Caco-2 (cell line): ENCODE measurements at regions not wholly inside any gene's neighbourhood (a gene's known extent, or its start where the extent isn't known, plus 50 kb on each side); places are given as distances from the start of the nearest gene placed in this dataset.
"Not testable (repeated sequence)": the region's sequence is repeated elsewhere in the genome, so short reads cannot be mapped to it uniquely, and the experiment has no call there.

Source experiments
- BruUV-seq: library from RNA; stranded (reverse); fragments of 400-500 nt; replicated peaks from 2 replicates; lab custom pipeline; 2021; lab: Mats Ljungman, UMichigan
- CTCF ChIA-PET: fragments of 300-600 bp; sonication (Branson Sonifier 250); formaldehyde crosslinking; loops from one replicate; lab custom pipeline; 2022; ENCODE audit warnings: antibody characterized with exemption; lab: Charles Lee
- POLR2A ChIA-PET: fragments of 300-600 bp; sonication (Branson Sonifier 250); formaldehyde crosslinking; loops from one replicate; lab custom pipeline; 2022; ENCODE audit warnings: antibody characterized with exemption; lab: Charles Lee
- DNase-seq, 2 experiments: peaks; one replicate each; pipeline versions ENCODE4 v3.0.0 to v3.0.0-alpha.2; 2020 to 2022
- H3K27me3 ChIP-seq: replicated peaks from 2 replicates; pipeline ENCODE4 v1.6.0; 2011; ENCODE audit warnings: low read length; ENCODE audit not compliant: control insufficient read depth, insufficient read depth
- H3K36me3 ChIP-seq: 2 replicates; pipeline ENCODE4 v1.5.1; 2011; ENCODE audit warnings: low read length; ENCODE audit not compliant: control insufficient read depth, insufficient read depth
- H3K4me1 ChIP-seq: fragments of 250-450 bp; sonication (Bioruptor Pico); 2 replicates; pipeline ENCODE4 v1.5.1; 2020; ENCODE audit warnings: mild to moderate bottlenecking
- H3K4me3 ChIP-seq: 2 replicates; pipeline ENCODE4 v1.5.1; 2011; ENCODE audit warnings: low read depth, mild to moderate bottlenecking, control low read depth, low read length
- H3K9me3 ChIP-seq: fragments of 250-450 bp; sonication (Bioruptor Pico); 2 replicates; pipeline ENCODE4 v1.5.1; 2020; ENCODE audit warnings: mild to moderate bottlenecking, moderate library complexity
- H3K27ac Mint-ChIP-seq: one replicate; pipeline ENCODE4 v1.8.0; 2022; ENCODE audit warnings: mixed read lengths; ENCODE audit not compliant: unreplicated experiment
- H3K27me3 Mint-ChIP-seq: one replicate; pipeline ENCODE4 v1.8.0; 2022; ENCODE audit warnings: mixed read lengths; ENCODE audit not compliant: insufficient read depth, unreplicated experiment
- H3K36me3 Mint-ChIP-seq: one replicate; pipeline ENCODE4 v1.8.0; 2022; ENCODE audit warnings: mild to moderate bottlenecking, mixed read lengths; ENCODE audit not compliant: insufficient read depth, unreplicated experiment
- H3K4me1 Mint-ChIP-seq: one replicate; pipeline ENCODE4 v1.8.0; 2022; ENCODE audit warnings: low read depth, mixed read lengths; ENCODE audit not compliant: unreplicated experiment
- H3K4me3 Mint-ChIP-seq: one replicate; pipeline ENCODE4 v1.8.0; 2022; ENCODE audit warnings: mild to moderate bottlenecking, moderate library complexity, mixed read lengths; ENCODE audit not compliant: unreplicated experiment
- H3K9me3 Mint-ChIP-seq: one replicate; pipeline ENCODE4 v1.8.0; 2022; ENCODE audit warnings: mixed read lengths; ENCODE audit not compliant: unreplicated experiment
- CTCF ChIP-seq, 2 experiments: fragments of 200-600 bp in 1 of 2; IDR thresholded peaks; 1 replicate in 1 of 2; 2 replicates in 1 of 2; pipeline versions ENCODE4 v1.5.1 to v1.8.0; 2011 to 2022; ENCODE audit warnings: antibody characterized with exemption in 1 of 2, control low read depth in 1 of 2, inconsistent platforms in 1 of 2, low read depth in 1 of 2, low read length in 1 of 2, mild to moderate bottlenecking in 1 of 2, moderate library complexity in 1 of 2; ENCODE audit not compliant: insufficient read depth in 1 of 2, severe bottlenecking in 1 of 2, unreplicated experiment in 1 of 2
- intact Hi-C: fragments of 100-400 bp; cut with micrococcal nuclease; formaldehyde crosslinking; loops from one replicate; pipeline ENCODE4 v1.10.0; 2022; ENCODE audit not compliant: unreplicated experiment

- TF ChIP-seq CTCF (IDR thresholded peaks at IDR 0.05; ENCODE audit: insufficient read depth in 1 of 2, low read depth in 1 of 2, low read length in 1 of 2, severe bottlenecking in 1 of 2, unreplicated experiment in 1 of 2), result no peak
- intact Hi-C loops, result no loop called here
- Histone ChIP-seq H3K9me3 (no peaks in the 10 kb centered on the region), H3K4me3 (no peak overlapping the region), H3K27me3 (no peaks in the 10 kb centered on the region), H3K4me1 (no peaks in the 10 kb centered on the region), H3K36me3 (no peaks in the 10 kb centered on the region)
- Mint-ChIP-seq H3K27ac (no peak overlapping the region), H3K4me1 (no peaks in the 10 kb centered on the region), H3K4me3 (no peak overlapping the region), H3K9me3 (no peaks in the 10 kb centered on the region), H3K36me3 (no peaks in the 10 kb centered on the region), H3K27me3 (no peaks in the 10 kb centered on the region)
- ChIA-PET POLR2A (interaction anchor here (0.5 kb wide), 1 partner anchor 871 kb away, joined by 3 read pairs; no protein-coding TSS in a partner anchor), CTCF (no interaction called here)
- no TSS peak for BruUV-seq
- DNase-seq, result no peak
Measured at GRCh38 chrX:96102997-96103396, 581.6 kb upstream of the DIAPH2 start.

DNA sequence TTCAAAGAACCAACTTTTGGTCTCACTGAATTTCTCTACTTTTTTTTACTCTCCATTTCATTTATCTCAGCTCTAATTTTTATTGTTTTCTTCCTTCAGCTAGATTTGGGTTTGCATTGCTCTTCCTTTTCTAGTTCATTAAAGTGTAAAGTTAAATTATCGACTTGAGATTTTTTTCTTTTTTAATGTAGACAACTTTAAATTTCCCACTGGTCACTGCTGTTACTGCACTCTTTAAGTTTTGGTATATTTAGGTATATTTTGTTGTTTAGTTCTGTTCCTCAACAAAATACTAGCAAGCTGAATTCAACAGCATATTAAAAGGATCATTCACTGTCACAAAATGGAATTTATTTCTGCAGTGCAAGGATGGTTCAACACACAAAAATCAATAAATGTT lies 572.0 kb upstream of the DIAPH2 start:
- CTCF ChIA-PET, result no interaction called here
- no peak overlapping the region for H3K4me3 ChIP-seq
- no peak for DNase-seq
- no peak for TF ChIP-seq CTCF (IDR thresholded peaks at IDR 0.05; ENCODE audit: insufficient read depth in 1 of 2, low read depth in 1 of 2, low read length in 1 of 2, severe bottlenecking in 1 of 2, unreplicated experiment in 1 of 2)
- no peaks in the 10 kb centered on the region for H3K36me3 ChIP-seq
- H3K36me3 Mint-ChIP-seq, result no peaks in the 10 kb centered on the region
- no peaks in the 10 kb centered on the region for H3K9me3 Mint-ChIP-seq
- H3K4me1 Mint-ChIP-seq, result no peaks in the 10 kb centered on the region
- BruUV-seq, result no TSS peak
- no peaks in the 10 kb centered on the region for H3K27me3 ChIP-seq
- POLR2A ChIA-PET, result no interaction called here
- intact Hi-C loops, result no loop called here
- no peaks in the 10 kb centered on the region for H3K4me1 ChIP-seq
- no peak overlapping the region for H3K4me3 Mint-ChIP-seq
- H3K27me3 Mint-ChIP-seq, result no peaks in the 10 kb centered on the region
- H3K9me3 ChIP-seq, result no peaks in the 10 kb centered on the region
- no peak overlapping the region for H3K27ac Mint-ChIP-seq

- Histone ChIP-seq H3K9me3 (no peaks in the 10 kb centered on the region), H3K27me3 (no peaks in the 10 kb centered on the region), H3K36me3 (no peaks in the 10 kb centered on the region), H3K4me3 (no peak overlapping the region), H3K4me1 (no peaks in the 10 kb centered on the region)
- Mint-ChIP-seq H3K27me3 (no peaks in the 10 kb centered on the region), H3K27ac (no peak overlapping the region), H3K36me3 (no peaks in the 10 kb centered on the region), H3K4me1 (peaks cover 7% of the 10 kb centered on the region), H3K4me3 (no peak overlapping the region), H3K9me3 (no peaks in the 10 kb centered on the region)
- POLR2A ChIA-PET, result no interaction called here
- no peak for TF ChIP-seq CTCF (IDR thresholded peaks at IDR 0.05; ENCODE audit: insufficient read depth in 1 of 2, low read depth in 1 of 2, low read length in 1 of 2, severe bottlenecking in 1 of 2, unreplicated experiment in 1 of 2)
- no TSS peak for BruUV-seq
- CTCF ChIA-PET, result no interaction called here
- intact Hi-C loops, result no loop called here
- no peak for DNase-seq
Measured at GRCh38 chrX:96126182-96126581, 558.5 kb upstream of the DIAPH2 start.

DNA sequence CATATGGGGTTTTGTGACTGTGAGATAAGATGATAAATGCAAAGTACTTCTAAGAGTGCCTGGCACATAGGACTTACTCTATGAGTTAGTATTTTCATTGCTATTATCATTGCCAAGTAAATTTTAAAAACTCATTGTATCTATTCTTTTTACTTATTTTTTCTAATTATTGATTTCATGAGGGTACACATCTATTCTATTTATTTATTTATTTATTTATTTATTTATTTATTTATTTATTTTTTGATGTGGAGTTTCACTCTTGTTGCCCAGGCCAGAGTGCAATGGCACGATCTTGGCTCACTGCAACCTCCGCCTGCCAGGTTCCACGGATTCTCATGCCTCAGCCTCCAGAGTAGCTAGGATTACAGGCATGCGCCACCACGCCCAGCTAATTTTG lies 556.6 kb upstream of the DIAPH2 start:
- CTCF ChIA-PET, H3K27me3 ChIP-seq, H3K9me3 ChIP-seq, H3K4me1 Mint-ChIP-seq, H3K4me1 ChIP-seq, POLR2A ChIA-PET, H3K9me3 Mint-ChIP-seq, H3K36me3 ChIP-seq, H3K4me3 ChIP-seq, H3K27ac Mint-ChIP-seq, H3K27me3 Mint-ChIP-seq, H3K36me3 Mint-ChIP-seq, DNase-seq, BruUV-seq, H3K4me3 Mint-ChIP-seq, intact Hi-C loops: not testable (repeated sequence)
